NOMO-1 treated with DMSO at 0.1 percent for 48 hours (cell line): ENCODE measurements at regions not wholly inside any gene's neighbourhood (a gene's known extent, or its start where the extent isn't known, plus 50 kb on each side); places are given as distances from the start of the nearest gene placed in this dataset.

Experiments
- DNase-seq: peaks from one replicate; lab custom pipeline; 2025; ENCODE audit not compliant: unreplicated experiment; lab: John Stamatoyannopoulos, UW

DNA sequence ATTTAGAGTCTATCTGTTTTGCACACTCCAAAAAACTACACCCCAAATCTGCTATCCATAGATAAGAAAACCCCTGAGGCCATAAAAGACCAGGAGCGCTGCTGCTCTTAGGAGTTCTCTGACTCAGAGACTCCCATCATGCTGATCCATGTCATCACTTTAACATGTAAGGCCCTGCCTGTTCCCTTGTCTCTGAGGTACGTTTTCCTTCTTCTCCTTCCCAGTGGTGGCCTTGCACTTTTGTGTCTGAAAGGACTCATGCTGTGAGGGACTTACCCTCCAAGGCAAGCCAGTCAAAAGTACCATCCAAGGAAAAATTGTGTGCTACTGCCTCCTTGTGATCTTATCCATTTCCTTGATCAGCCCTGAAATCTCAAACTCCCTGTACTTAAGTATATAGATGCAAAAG, 427.4 kb upstream of the NCAM2 start:
- peak; percentile 6 for DNase-seq

DNA sequence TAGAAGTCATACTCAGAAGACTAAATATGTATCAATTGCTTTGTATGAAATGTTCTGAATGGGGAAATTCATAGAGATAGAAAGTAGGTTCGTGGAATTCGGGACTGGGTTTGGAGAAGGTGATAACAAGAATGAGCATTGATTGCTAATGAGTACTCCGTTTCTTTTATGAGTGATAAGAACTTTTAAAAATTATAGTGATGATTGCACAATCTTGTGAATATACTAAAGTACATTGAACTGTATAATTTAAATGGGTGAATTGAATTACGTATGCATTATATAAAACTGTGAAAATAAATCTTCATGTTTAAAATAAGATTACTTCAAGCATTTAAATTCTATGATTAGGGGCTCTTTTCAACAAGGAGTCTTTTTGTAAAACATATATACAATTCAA, 425.6 kb upstream of the NCAM2 start:
- no peak for DNase-seq

DNA sequence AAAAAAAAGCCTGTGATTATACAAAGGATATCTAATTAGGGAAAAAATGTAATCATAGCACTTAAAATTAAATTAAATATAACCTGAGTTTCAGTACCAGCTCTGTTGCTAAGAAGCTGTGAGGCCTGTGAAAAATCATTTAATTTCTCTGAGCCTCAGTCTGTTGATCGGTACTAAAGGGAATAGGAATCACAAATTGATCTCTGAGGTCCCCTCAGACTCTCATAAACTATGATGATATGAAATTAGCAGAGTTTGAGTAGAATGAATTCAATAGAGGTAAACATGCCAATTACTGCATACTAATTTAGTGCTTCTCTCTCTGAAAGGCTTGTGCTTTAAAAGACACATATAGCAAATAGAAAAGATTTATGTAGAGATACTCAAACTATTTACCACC, 416.8 kb upstream of the NCAM2 start:
- DNase-seq, result no peak

DNA sequence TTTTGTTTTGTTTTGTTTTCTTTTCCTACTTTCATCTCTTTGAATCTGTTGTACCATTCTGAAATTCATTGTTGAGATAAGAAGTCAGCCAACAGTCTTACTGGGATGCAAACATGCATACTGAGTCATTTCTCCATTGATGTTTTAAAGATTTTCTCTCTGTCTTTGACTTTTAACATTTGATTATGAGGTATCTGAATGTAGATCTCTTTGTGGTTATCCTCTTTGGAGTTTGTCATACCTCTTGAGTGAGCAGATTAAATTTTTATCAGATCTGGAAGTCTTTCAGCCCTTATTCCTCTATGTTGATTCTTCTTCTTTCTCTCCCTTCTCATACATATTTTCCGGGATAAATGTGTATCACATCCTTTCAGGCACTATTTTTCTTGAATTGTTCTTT, 406.9 kb upstream of the NCAM2 start:
- no peak for DNase-seq

DNA sequence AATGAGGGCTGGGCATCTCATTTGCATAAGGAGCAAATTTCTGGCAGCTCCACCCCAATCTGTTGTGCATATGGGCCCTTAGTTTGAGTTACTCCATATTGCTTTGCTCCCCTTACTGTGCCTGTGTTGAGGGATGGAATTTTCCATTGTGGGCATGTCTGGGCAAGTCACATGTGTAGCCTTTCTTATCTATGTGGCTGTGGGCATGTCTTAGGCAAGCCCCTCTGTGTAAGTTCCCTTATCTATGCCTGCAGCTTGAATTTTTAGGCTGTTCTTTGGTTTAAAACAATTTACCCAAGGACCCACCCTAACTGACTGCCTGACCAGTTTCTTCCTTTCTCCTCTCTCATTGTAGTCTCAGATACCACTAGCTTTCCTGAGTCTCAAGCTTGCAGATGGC, 405.7 kb upstream of the NCAM2 start:
- DNase-seq, result no peak

DNA sequence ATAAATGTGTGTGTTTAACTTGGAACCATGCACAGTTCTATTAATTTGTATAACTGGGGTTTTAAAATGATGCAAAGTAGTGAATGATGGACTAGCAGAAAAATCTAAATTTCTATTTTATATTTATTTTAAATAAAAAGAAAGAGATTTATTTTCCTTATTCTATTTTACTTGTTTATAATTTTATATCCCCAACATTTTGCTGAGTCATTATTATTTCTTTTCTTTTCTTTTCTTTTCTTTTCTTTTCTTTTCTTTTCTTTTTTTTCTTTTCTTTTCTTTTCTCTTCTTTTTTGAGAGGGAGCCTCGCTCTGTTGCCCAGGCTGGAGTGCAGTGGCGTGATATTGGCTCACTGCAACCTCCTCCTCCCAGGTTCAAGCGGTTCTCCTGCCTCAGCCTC, 395.0 kb upstream of the NCAM2 start:
- DNase-seq, result no peak

DNA sequence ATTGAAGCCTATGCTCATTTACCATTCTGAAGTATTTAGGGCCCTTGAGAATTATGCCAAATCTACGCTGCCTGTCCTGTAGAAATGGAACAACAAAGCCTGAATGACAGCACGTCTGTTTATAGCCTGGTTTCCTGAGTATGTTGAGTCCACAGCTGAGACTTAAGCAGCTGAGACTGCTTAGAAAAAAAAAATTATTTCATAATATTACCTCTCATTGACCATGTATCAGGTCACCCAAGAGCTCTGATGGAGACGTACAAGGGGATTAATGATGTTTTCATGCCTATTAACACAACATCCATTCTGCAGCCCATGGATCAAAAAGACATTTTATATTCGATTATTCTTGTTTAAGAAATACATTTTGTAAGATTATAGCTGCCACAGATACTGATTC, 387.2 kb upstream of the NCAM2 start:
- no peak for DNase-seq

DNA sequence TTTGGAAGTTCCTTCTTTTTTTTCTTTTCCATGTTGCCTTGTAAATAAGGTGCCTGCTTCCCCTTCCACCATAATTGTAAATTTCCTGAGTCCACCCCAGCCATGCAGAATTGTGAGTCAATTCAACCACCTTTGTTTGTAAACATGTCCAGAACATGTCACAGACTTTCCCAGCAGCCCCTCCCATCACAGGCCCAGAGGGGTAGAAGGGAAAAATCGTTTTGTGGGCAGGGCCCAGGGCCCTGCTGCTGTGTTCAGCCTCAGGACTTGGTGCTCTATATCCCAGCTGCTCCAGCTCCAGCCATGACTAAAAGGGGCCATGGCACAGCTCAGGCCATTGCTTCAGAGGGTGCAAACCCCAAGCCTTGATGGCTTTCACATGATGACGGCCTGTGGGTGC, 384.6 kb upstream of the NCAM2 start:
- DNase-seq, result no peak

DNA sequence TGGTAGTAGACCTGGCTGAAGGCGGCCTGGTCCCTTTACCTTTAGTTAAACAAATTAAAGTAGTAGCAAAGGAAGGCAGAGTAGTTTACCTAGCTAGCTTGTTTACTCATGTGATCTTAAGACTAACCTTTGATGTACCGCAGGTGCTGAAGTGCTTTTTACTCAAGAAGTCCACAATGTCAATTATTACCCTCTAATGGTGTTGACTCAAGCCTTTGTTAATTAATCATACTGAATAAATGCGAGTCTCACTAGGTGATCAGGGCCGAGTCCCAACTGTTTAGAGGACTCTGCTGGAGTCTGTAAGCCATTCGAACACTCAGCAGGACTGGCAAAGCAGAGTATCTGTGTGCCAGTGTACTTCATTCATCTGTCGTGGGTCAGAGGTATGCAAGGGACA, 381.1 kb upstream of the NCAM2 start:
- DNase-seq, result no peak

DNA sequence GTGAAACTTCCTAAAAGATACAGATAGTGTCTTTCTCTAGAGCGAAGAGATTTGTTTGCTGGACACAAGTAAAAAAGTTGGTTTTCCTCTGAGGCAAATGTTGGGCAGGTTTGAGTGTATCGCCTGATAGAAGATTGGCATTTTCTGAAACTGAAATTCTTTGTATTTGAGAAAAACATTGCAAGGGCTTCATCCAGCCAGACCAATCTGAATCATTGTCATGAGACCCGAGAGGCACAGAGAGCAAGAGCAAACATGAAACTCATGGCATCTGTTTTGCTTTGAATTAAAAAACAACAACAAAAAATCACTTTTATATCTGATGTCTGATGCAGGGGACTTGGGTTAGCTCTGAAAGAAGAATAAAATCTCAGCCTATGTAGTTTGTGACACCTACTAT, 379.3 kb upstream of the NCAM2 start:
- DNase-seq, result no peak

DNA sequence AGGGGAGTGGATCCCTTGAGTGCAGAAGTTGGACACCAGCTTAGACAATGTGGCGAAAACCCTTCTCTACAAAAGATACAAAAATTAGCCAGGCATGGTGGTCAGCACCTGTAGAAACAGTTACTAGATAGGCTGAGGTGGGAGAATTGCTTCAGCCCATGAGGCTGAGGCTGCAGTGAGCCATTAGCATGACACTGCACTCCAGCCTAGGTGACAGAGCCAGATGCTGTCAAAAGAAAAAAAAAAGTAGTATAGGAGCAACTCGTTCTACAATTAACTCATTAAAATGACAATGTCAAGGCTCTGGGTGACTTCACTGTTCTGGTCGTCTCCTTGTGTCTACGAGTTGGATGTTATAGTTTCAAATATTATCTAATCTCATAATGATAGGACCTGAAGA, 370.6 kb upstream of the NCAM2 start:
- no peak for DNase-seq

DNA sequence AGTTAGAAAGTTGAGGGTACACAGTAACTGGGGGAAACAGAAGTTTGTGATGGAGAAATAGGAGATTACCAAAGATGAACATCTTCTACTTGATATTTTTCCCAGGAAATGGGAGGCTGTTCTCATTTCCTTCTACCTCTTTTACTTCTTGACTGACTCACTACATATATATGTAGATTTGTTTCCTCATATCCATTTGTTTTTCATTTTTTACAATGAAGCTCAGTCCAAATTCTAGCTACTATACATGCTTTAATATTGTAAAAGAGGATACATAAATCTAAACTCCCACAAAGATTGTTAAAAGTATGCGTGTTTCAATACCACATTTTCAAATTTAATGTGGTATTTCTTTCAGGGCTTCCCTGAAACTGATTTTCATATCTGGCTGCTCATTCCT, 366.6 kb upstream of the NCAM2 start:
- DNase-seq, result no peak

DNA sequence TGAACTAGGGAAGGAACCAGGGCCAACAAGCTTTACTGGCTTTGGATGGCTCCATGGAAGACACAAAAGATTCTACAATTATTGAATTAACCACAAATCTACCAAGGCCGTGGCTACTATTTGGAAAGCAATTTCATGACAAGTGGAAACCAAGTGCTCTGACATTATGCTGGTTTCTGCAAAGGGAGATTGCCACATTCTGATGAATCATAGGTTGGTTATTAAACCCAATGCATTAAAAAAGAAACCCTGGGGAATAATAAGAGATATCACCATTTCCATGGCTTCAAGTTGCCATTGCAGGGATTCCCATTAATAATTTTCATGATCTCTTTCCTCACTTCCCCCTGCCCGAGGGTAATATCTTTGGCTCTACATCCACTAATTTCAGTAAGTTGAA, 359.2 kb upstream of the NCAM2 start:
- no peak for DNase-seq

DNA sequence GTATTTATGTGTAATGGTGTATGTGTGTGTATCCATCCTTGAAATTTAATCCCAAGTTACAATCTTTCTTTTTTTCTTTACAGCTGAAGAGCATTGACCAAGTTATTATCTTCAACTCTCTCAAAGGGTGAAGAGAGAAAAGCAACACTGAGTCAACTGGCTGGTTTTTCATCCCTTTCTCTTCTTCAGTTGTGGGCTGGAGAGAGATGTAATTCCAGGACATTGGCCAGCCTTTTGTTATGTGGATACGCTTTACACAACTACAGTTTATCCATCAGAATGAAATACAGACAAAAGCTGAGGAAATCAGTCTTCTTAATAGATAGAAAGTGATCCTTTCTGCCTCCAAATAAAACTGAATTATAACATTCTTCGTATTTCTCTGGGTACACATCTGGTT, 357.0 kb upstream of the NCAM2 start:
- no peak for DNase-seq

DNA sequence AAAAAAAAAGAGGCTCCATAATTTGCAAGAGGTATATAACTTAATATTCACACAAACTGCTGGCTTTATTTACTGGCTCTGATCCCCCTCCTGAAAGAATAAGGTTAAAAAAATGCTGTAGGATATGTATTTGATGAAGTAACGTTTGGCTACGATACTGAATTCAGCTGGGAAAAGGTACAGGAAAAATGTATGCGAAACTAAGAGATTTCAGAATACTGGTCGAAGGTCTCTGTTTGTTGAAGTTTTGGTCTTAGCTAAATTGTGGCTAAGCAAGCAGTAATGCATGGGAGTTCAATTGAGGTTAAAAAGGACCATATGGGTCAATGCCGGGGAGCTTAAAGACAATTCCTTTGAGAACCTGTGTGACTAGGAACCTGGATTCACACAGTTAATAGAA, 355.5 kb upstream of the NCAM2 start:
- no peak for DNase-seq

DNA sequence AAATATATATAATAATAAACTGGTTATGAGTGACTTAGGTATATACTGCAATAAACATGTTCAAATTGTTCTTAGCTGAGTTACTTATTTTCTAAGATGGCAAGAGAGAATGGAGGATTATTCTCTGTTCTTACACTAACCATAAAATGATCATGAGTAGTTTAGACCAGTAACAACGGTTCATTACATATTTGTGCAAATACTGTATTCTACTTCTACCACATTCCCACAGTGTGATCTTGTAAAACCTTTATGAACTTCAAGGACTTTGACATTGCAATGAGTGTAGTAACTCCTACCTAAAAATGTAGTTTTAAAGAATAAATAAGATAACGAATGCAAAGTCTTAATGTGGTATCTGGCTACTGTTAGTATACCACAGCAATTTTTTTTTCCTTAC, 353.7 kb upstream of the NCAM2 start:
- DNase-seq, result no peak

DNA sequence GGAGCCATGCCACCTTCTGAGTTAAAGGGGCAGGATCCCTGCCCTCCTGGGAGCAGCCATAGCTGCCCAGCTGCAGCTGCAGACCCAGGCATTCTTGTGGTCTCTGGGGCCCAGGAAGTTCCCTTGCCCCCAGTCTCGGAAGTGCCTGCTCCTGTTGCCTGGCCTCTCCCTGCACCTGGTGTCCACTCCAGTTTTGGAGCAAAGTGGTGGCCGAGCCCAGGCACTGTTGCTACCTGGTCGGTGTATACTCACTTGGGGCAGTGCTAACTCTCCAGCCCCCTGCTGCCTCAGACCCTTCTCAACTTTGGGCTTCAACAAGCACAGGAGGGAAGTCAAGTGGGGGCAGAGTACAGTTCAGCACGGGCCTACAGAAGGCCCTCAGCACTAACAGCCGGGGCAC, 352.9 kb upstream of the NCAM2 start:
- no peak for DNase-seq

DNA sequence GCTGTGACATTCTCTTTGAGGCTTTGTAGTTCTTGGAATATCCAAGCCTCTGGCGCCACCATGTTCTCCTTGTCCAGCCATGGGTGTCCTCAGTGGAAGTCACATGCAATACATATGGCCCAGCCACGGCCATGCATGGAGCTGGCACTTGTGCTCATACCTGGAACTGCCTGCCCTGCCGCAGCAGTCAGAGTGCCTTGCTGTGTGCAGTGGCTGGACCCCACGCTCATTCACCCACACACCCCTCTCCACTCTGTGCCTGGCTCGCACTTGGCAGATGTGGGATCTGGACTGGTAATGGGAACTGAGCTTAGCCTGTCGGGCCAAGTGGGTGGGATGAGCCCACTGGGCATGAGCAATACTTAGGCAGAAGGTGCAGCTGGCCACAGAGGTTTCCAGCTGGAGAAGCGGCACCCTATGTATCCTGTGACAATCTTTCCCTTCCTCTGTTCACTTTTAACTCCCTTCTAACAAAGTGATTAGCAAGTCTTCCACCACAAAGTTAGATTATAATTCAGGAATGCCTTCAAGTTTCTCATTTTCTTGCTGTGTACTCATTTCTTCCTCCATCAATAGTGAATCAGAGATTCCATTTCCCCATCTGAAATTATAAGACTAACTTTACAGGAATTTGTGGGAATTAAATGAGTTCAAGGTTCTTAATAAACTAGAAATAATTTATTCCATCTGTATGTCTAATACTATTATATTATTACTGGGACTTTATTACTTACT, 351.6 kb upstream of the NCAM2 start:
- DNase-seq, result no peak

DNA sequence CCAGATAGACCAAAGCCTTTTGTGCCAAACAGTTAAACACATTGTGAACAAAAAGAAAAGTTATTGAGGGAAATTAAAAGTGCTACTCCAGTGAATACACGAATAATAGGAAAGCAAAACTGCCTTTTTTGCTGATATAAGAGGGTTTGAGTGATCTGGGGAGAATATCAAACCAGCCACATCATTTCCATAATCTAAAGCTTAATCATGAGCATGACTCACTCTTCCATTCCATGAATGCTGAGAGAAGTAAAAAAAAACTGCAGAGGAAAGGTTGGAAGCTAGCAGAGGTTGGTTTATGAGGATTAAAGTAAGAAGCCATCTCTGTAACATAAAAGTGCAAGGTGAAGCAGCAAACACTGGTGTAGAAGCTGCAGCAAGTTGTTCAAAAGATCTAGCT, 350.6 kb upstream of the NCAM2 start:
- DNase-seq, result no peak

DNA sequence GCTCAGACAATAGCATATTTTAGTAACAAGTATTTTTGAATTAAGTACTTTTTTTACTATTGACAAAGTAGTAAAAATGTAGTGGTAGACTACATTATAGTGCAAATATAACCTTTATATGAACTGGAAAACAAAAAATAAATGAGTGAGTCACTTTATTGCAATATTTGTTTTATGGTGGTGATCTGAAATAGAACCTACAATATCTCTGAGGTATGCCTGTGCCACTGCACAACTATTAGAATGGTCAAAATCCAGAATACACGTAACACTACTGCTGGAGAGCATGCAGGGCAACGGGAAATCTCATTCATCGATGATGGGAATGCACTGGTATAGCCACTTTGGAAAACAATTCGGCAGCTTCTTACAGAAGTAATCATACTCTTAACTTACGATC, 349.0 kb upstream of the NCAM2 start:
- no peak for DNase-seq

DNA sequence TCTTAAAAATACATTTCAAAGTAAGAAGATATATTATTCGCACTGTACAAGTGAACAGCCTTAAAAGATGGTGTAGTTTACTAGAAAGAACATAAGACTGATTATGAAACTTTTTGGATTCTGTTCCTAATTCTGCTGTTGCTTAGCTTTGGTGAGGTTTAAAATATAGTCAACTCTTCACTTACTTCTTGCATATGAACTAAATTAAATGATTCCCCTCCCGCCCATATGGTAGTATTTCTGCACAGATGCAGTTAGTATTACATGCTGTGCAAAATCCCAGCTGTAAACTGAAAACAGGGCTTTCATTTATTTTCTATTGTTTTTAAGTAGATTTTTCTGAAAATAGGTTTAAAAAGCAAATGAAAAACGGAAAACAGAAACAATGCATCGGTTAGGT, 345.4 kb upstream of the NCAM2 start:
- DNase-seq, result no peak

DNA sequence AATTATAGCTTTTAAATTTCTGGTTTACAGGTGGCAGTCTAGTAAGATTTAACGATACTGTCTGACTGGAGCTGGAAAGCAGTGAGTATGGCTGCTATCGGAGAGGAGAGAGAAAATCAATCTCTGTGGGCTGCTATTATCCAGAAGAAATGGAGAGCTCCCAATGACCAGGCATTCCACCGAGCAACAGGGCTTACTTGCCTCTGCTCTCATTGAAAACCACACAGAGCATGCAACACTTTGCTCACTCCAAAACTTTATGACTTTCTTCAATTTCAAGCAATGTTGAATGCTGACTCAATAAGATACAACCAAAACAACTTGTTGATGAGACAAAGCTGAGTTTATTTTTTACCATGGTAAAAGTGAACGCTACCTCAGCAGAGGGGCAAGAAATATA, 337.0 kb upstream of the NCAM2 start:
- no peak for DNase-seq

DNA sequence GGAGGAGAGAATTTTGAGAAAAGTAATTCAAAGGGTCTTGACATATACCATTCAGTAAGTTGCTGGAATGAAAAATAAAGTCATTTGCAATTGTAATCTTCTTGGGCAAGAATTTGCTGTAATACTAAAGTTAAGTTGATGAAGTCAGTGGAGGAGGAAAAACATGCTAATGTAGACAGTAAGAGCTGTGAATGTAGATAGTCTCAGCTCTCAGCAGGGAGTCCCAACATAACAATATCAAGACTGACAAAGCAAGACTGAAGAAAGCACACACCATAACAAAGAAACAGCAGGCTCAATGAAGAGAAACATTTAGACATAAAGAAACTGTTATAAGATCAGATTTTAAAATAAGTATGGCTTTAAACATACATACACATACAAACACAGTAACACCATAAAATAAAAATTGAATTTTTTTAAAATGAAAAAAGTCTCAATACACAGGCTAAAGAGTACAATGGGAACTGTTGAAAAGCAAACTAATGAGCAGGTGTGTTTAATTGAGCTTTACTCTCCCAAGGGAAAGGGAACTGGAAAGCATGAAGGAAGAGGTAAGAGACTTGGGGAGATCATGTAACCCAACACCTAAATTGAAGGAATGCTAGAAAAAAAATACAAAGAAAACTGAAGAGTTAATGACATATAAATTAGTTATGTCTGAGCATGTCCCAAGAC, 336.3 kb upstream of the NCAM2 start:
- DNase-seq, result no peak
